ENCODE measurements at regions not wholly inside any gene's neighbourhood (a gene's known extent, or its start where the extent isn't known, plus 50 kb on each side); places are given as distances from the start of the nearest gene placed in this dataset.

- no peak for DNase-seq (ENCODE audit: low read depth)
- no peak for TF ChIP-seq CTCF (IDR thresholded peaks at IDR 0.05; ENCODE audit: control insufficient read depth, extremely low read depth, insufficient read depth)
- no peak overlapping the region for H3K4me3 ChIP-seq (ENCODE audit: low read depth, low read length)
Observed at GRCh38 chr4:180059216-180059881, 2183.9 kb upstream of the TENM3 start.

- no peak for DNase-seq (ENCODE audit: low read depth)
- TF ChIP-seq CTCF (IDR thresholded peaks at IDR 0.05; ENCODE audit: control insufficient read depth, extremely low read depth, insufficient read depth) = peak; percentile 25; the same call in 1 of the 2 replicates
- H3K4me3 ChIP-seq (ENCODE audit: low read depth, low read length) = no peak overlapping the region
Observed at GRCh38 chr4:180060159-180060889, 2182.9 kb upstream of the TENM3 start.

DNA sequence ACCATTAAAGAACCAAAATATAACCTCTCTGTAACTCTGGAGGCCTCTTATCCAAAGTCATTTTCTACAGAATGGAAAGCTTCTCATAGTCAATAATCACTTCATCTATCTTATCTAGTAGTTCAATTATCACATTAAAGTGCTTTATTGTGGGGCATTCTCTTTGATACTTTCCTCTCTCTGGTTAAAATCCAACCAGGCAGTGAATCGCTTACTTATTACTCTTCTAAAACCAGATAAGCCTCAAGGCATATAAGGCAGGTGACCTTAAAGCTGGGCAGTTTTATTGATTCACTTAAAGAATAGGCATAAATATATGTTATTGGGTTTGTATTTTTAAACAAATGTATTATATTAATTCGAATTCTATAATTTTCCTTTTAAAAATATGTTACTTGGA, 2162.1 kb upstream of the TENM3 start:
- no peak overlapping the region for H3K4me3 ChIP-seq (ENCODE audit: low read depth, low read length)
- no peak for TF ChIP-seq CTCF (IDR thresholded peaks at IDR 0.05; ENCODE audit: control insufficient read depth, extremely low read depth, insufficient read depth)
- no peak for DNase-seq (ENCODE audit: low read depth)

DNA sequence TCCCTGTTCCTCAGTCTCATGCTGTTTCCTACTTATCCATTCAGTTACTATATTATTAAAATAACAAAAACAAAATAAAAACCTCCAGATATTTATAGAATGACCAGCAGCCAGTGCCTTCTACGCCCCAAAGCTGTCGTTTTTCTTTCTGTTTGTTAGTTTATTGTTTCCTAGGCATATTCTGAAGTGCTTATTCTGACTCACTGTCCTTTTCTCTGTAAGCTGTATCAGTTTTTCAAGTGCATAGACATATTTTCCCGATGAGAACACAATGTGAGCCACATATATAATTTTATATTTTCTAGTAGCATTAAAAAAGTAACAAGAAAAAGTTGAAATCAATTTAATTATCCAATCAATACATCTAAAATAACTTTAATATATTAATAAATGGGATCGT, 2158.6 kb upstream of the TENM3 start:
- no peak for TF ChIP-seq CTCF (IDR thresholded peaks at IDR 0.05; ENCODE audit: control insufficient read depth, extremely low read depth, insufficient read depth)
- H3K4me3 ChIP-seq (ENCODE audit: low read depth, low read length) = no peak overlapping the region
- no peak for DNase-seq (ENCODE audit: low read depth)

- no peak for DNase-seq (ENCODE audit: low read depth)
- no peak overlapping the region for H3K4me3 ChIP-seq (ENCODE audit: low read depth, low read length)
- no peak for TF ChIP-seq CTCF (IDR thresholded peaks at IDR 0.05; ENCODE audit: control insufficient read depth, extremely low read depth, insufficient read depth)
Observed at GRCh38 chr4:180086480-180087190, 2156.6 kb upstream of the TENM3 start.

DNA sequence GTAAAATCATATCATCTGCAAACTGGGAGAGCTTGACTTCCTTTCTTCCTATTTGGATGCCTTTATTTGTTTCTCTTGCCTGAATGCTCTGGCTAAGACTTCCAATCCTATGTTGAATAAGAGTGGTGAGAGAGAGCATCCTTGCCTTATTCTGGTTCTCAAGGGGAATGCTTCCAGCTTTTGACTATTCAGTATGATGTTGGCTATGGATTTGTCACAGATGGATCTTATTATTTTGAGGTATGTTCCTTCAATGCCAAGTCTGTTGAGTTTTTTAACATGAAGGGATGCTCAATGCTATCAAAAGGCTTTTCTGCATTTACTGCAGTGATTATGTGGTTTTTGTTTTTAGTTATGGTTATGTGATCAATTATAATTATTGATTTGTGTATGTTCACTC, 2144.6 kb upstream of the TENM3 start:
- TF ChIP-seq CTCF (IDR thresholded peaks at IDR 0.05; ENCODE audit: control insufficient read depth, extremely low read depth, insufficient read depth) = no peak
- no peak overlapping the region for H3K4me3 ChIP-seq (ENCODE audit: low read depth, low read length)
- no peak for DNase-seq (ENCODE audit: low read depth)

Data from LNCaP clone FGC (cell line).